HG03097 (cell line): ENCODE measurements at regions not wholly inside any gene's neighbourhood (a gene's known extent, or its start where the extent isn't known, plus 50 kb on each side); places are given as distances from the start of the nearest gene placed in this dataset.
"Not testable (repeated sequence)": the region's sequence is repeated elsewhere in the genome, so short reads cannot be mapped to it uniquely, and the experiment has no call there.

ENCODE experiments used
- ATAC-seq: cut with Tn5 transposase; IDR thresholded peaks from one replicate; pipeline ENCODE4 v1.9.1; 2021; ENCODE audit not compliant: unreplicated experiment, low FRiP score

DNA sequence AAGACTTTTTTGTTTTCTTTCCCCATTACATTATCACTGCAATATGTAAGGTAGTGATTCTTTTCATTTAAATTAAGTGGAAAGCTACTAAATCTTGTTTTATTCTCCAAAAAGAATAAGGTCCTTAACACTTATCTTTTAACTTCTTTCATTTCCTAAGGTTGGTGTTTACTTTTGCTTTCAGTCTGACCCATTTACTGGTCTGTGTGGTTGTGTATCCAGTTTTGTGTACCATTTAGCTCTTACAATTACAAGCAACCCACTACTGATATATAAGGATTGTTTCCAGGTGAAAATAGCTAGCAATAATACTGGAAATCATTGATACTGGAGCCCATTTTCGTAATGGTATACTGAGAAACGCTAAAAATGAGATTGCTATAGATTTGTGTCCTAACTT, 123.1 kb upstream of the CXorf66 start:
- no peak for ATAC-seq

DNA sequence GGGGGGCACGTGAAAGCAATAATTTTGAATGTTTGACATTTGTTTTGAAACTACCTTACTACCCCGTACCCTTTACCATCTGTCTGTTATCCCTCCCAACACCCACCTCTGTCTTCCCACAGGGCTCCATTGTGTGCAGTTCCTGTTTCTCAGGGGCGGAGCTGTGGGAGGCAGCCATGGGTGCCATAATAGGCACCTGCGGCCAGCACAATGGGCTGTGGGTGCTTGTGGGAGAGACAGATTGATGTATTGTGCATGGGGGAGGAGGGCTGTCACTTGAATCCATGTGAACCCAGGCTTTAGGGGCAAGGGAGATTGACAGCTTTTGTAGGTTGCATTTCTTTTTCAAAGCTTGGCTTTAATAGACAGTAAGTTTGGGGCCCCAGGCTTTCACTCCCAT, 122.6 kb upstream of the CXorf66 start:
- no peak for ATAC-seq

DNA sequence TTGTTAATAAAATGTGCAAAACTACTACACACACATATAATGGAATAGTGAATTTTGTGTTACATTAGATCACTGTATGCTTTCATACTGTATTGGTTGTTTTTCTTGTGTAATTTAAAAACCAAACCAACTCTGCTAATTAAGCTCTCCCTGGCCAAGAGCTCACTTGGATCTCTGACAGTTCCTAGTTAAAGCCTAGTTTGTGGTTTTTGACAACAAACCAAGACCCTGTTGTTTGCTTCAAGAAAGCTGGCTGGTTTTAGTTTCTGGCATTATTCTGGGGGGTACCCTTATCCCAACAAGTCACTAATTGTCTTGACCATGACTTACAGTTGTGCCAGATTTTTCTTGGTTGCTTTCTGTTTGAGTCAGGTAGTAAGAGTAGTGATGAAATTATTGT, 121.4 kb upstream of the CXorf66 start:
- no peak for ATAC-seq

DNA sequence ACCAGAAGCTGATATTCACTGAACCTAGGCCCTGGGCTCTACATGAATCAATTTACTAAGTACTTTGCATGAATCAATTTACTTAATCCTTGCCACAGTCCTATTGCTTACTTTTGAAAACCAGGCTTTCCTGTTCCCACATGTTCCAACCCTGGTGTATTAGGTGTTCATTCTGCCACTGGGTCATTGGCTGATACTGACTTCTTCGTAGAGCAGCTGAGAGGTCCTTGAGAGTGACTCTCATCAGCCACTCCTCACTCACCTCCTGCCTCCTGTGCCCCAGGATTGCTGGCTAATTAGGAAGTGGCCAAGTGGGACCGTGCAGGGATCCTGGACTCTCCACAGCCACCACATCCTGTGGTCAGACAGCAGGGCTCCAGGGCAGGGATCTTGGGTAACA, 109.5 kb upstream of the CXorf66 start:
- not testable (repeated sequence) for ATAC-seq

DNA sequence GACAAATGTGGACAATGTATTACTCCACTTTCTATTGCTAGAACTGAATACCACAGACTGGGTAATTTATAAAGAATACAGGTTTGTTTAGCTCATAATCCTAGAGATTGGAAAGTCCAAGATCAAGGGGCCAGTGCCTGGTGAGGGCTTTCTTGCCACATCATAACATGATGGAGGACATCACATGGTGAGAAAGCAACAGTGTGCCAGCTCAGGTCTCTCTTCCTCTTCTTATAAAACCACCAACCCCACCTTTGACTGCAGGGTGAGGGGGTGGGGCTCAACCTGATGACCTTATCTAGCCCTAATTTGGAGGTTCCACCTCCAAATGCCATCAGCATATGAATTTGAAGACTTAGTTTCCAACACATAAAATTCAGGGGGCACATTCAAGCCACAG, 105.7 kb upstream of the CXorf66 start:
- no peak for ATAC-seq

DNA sequence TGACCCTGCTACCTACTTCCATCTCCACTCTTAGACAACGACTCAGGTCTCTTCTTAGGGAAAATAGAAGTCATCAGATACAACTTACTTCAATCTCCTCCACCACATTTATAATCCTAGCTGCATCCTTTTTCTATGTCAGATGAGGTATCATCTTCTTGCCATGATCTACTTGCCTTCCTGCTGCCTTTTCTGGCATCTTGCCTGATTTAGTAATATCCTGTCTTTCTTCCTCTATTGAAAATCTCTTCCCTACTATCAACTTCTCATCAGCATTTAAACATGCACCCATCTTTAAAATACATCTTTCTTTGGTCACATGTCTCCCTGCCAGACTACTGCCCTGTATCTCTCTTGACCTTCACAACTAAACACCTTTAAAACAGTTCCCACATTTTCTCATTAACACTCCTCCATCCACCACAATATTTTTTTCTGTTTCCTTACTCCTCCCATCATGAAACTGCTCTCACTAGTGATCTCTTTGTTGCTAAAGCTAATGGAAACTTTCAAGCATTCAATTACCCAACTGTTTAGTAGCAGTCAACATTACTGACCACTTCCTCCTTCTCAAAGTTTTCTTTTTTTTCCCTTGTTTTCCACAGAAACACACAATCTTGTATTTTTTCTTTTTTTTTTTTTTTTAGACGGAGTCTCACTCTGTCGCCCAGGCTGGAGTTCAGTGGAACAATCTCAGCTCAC, 100.8 kb upstream of the CXorf66 start:
- no peak for ATAC-seq

DNA sequence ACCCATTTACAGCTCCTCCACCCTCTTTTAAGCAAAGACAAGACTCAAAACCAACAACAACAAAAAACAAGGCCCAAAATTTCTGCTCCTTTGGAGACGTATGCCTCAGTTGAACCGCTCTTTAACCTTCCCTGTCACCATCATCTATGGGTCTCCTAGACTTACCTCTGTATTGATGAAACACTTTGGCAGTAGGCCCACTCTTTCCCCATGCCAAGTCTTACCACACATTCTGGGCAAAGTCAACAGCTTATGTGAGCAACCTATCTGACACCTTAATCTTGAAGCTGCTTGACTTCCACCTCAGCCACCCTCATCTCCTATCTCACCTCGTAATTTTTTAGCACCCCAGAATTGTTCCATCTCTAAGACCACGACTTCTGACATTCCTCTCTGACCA, 99.7 kb upstream of the CXorf66 start:
- no peak for ATAC-seq

DNA sequence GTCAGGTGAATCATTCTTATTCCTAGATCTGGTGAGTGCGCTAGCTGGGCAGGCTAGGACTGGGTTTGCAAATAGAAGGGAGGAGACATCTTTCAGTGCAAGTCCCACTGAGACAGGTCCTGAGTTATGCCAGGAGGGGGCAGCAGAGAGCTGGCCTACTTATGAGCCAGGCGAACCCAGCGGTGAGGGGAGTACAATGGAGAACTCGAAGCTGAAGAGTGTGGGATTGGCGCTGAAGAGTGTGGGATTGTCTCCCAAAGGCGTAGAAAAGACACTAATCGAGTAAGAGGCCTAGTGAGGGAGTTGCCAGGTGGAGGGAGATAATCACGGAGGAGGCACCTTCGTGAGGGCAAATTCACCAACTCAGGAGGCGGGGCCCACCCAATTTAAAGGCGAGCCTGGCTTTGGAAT, 91.7 kb upstream of the CXorf66 start:
- peak; percentile 96 for ATAC-seq

DNA sequence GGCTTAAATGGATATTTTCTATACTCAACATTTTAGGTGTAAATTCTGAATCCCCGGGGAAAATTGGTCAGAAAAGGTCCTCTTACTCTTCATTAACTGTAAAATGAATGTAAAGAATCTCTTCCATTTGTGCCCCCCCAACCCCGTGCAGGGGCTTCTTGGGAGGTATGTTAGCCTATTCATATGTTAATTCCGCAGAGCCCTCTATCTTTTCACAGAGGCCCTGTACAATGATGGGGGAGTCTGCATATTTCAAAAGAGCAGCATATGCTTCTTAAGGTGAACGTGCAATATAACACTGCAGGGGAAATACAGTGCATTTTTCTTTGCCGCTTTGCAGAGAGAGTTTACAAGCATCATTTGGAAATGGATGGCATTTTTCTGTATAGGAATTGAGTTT, 88.5 kb upstream of the CXorf66 start:
- no peak for ATAC-seq

DNA sequence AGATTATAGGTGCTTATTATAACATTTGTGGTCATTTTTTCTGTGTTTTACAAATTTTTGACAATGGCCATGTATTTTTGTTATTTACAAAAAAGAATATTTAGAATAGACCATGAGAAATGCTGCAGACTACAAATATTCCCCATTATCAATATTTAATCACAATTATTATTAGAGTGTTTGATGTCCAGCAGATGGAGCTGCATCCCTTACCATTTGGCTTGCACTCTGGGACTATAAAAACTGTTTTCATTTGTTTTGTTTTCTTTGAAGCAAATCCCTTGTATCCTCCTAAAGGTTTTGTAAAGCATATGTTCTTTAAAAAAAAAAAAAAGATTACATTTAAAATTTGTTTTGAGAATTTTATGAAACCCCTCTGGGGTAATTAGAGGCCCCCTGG, 85.6 kb upstream of the CXorf66 start:
- no peak for ATAC-seq

DNA sequence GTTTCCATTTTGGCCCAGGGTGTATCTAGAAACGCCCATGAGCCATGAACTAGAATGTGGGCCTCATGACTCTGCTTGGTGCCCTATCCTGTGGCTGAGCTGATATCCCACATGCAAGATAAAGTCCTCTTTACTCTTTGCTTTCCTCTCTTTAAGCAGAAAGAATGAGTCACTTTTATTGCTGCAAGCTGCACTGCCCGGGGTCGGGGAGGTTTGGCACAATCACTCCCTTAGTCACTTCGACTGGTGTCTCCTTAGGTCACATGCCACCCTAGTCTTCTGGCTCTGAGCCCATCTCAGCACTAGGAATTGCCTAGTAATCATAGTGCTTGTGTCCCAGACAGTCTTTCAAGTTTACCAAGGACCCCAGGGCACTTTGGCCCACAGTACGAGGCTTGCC, 75.1 kb upstream of the CXorf66 start:
- ATAC-seq, result no peak

DNA sequence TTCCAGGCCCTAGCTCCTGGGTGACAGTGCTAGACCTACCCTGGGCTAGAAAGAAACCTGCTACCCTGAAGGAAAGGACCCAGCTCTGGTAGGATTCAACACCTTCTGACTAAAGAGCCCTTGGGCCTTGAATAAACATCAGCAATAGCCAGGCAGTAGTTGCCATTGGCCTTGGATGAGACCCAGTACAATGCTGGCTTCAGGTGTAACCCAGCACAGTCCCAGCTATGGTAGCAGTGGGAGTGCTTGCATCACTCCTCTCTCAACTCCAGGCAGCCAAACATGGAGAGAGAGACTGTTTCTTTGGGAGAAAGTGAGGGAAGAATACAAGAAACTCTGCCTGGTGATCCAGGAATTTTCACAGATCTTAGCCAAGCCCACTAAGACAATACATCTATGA, 73.5 kb upstream of the CXorf66 start:
- no peak for ATAC-seq

DNA sequence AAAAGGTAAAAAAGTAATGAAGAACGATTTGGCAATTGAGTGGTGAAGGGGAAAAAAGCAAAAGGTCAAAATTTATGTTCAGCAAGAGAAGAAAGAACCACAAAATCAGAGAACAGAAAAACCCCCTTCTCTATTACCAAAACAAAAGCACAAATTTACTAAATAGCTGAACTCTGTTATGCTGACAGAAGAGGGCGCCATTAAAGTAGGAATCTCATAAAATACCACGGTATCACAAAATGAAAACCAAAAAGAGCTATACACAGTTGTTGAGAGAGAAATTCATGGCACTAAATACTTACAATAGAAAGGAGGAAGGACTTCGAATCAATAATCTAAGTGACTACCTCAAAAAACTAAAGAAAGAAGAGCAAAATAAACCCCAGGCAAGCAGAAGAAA, 69.6 kb upstream of the CXorf66 start:
- ATAC-seq, result no peak

DNA sequence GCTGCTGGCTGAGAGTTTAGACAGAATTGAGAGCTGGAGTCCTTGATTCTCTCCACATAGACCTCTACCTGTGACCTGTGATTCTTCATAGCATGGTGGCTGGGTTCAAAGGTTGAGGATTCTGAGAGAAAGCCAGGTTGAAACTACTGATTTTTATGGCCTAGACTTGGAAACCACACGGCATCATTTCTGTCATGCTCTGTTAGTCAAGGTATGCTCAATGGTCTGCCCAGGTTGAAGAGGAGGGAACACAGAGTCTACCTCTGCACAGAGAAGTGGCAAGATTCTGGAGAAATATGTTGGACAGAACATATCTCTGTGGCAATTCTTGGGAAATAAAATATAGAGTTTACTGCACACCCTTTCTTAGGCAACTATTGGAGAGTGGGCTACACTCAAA, 57.2 kb upstream of the CXorf66 start:
- no peak for ATAC-seq

DNA sequence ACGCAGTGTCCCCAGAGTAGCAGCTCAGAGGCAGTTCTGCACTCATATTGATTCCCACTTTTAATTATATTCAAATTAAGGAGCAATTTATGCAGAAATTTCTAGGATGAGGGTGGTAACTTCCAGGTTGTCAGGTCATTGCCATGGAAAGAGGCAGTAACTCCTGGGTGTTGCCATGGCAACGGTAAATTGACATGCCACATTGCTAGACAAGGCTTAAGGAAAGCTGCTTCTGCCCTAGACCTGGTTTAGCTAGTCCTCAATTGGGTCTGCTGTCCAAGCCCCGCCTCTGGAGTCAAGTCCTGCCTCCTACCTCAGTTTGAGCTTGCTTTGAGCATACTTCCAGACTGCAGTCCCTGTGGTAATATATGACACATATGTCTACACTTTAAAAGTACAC, 53.8 kb upstream of the CXorf66 start:
- ATAC-seq, result not testable (repeated sequence)
